ENCODE measurements at regions not wholly inside any gene's neighbourhood (a gene's known extent, or its start where the extent isn't known, plus 50 kb on each side); places are given as distances from the start of the nearest gene placed in this dataset.

GRCh38 chr12:61563665-61564450, 696.3 kb upstream of the USP15 start:
- Histone ChIP-seq H2AFZ (ENCODE audit: low read length) (no peak overlapping the region), H3K4me3 (ENCODE audit: low read depth, low read length, poor library complexity, severe bottlenecking) (no peak overlapping the region), H3K79me2 (ENCODE audit: insufficient read depth, low read depth, low read length) (no peaks in the 10 kb centered on the region), H3K27ac (ENCODE audit: low read depth, low read length, poor library complexity, severe bottlenecking) (no peak overlapping the region), H3K9me3 (ENCODE audit: low read length) (no peaks in the 10 kb centered on the region), H3K36me3 (ENCODE audit: insufficient read depth, low read length) (no peaks in the 10 kb centered on the region), H3K9me2 (ENCODE audit: insufficient read depth, low read length) (peaks cover 4% of the 10 kb centered on the region; the same call in 1 of the 2 replicates), H3K4me1 (ENCODE audit: insufficient read depth, low read length, poor library complexity, severe bottlenecking) (no peaks in the 10 kb centered on the region), H4K20me1 (ENCODE audit: insufficient read depth, low read length) (no peaks in the 10 kb centered on the region), H3K4me2 (ENCODE audit: low read length) (no peak overlapping the region)
- POLR2A ChIA-PET: interaction anchor here (0.6 to 1.3 kb wide), 2 partner anchors 14 to 464 kb away, joined by 3 to 4 read pairs; no protein-coding TSS in a partner anchor
- intact Hi-C loops (cut with micrococcal nuclease; ENCODE audit: unreplicated experiment): no loop called here
- CTCF ChIA-PET (ENCODE audit: unreplicated experiment): no interaction called here
- TF ChIP-seq EZH2phosphoT487 (IDR thresholded peaks at IDR 0.05; ENCODE audit: borderline replicate concordance, low read depth, low read length) (no peak), CTCF (conservative IDR thresholded peaks at IDR 0.05; ENCODE audit: low read length) (no peak)
- DNase-seq (ENCODE audit: low spot score): no peak
- BruUV-seq (replicated peaks): no TSS peak

- Histone ChIP-seq H3K4me3 (ENCODE audit: low read depth, low read length, poor library complexity, severe bottlenecking) (no peak overlapping the region), H3K9me2 (ENCODE audit: insufficient read depth, low read length) (peaks cover 4% of the 10 kb centered on the region; the same call in 1 of the 2 replicates), H3K9me3 (ENCODE audit: low read length) (no peaks in the 10 kb centered on the region), H3K36me3 (ENCODE audit: insufficient read depth, low read length) (no peaks in the 10 kb centered on the region), H4K20me1 (ENCODE audit: insufficient read depth, low read length) (no peaks in the 10 kb centered on the region), H2AFZ (ENCODE audit: low read length) (no peak overlapping the region), H3K27ac (ENCODE audit: low read depth, low read length, poor library complexity, severe bottlenecking) (no peak overlapping the region), H3K4me1 (ENCODE audit: insufficient read depth, low read length, poor library complexity, severe bottlenecking) (no peaks in the 10 kb centered on the region), H3K79me2 (ENCODE audit: insufficient read depth, low read depth, low read length) (no peaks in the 10 kb centered on the region), H3K4me2 (ENCODE audit: low read length) (no peak overlapping the region)
- ChIA-PET POLR2A (interaction anchor here (0.6 kb wide), 1 partner anchor 465 kb away, joined by 4 read pairs; no protein-coding TSS in a partner anchor), CTCF (ENCODE audit: unreplicated experiment) (no interaction called here)
- intact Hi-C loops (cut with micrococcal nuclease; ENCODE audit: unreplicated experiment): no loop called here
- no peak for TF ChIP-seq CTCF (conservative IDR thresholded peaks at IDR 0.05; ENCODE audit: low read length)
- TF ChIP-seq EZH2phosphoT487 (IDR thresholded peaks at IDR 0.05; ENCODE audit: borderline replicate concordance, low read depth, low read length): no peak
- no TSS peak for BruUV-seq (replicated peaks)
- DNase-seq (ENCODE audit: low spot score): no peak
Observed at GRCh38 chr12:61564466-61564865, 695.7 kb upstream of the USP15 start.

GRCh38 chr12:61566183-61566582, 694.0 kb upstream of the USP15 start:
- BruUV-seq (replicated peaks): no TSS peak
- no peak overlapping the region for H3K4me3 ChIP-seq (ENCODE audit: low read depth, low read length, poor library complexity, severe bottlenecking)
- H3K9me2 ChIP-seq (ENCODE audit: insufficient read depth, low read length): peaks cover 4% of the 10 kb centered on the region; the same call in 1 of the 2 replicates
- no peaks in the 10 kb centered on the region for H3K9me3 ChIP-seq (ENCODE audit: low read length)
- DNase-seq (ENCODE audit: low spot score): no peak
- POLR2A ChIA-PET: no interaction called here
- no peaks in the 10 kb centered on the region for H3K4me1 ChIP-seq (ENCODE audit: insufficient read depth, low read length, poor library complexity, severe bottlenecking)
- no peak overlapping the region for H3K4me2 ChIP-seq (ENCODE audit: low read length)
- intact Hi-C loops (cut with micrococcal nuclease; ENCODE audit: unreplicated experiment): no loop called here
- no peak overlapping the region for H2AFZ ChIP-seq (ENCODE audit: low read length)
- no peaks in the 10 kb centered on the region for H3K79me2 ChIP-seq (ENCODE audit: insufficient read depth, low read depth, low read length)
- CTCF ChIA-PET (ENCODE audit: unreplicated experiment): no interaction called here
- no peak overlapping the region for H3K27ac ChIP-seq (ENCODE audit: low read depth, low read length, poor library complexity, severe bottlenecking)
- no peaks in the 10 kb centered on the region for H3K36me3 ChIP-seq (ENCODE audit: insufficient read depth, low read length)
- no peaks in the 10 kb centered on the region for H4K20me1 ChIP-seq (ENCODE audit: insufficient read depth, low read length)
- no peak for TF ChIP-seq CTCF (conservative IDR thresholded peaks at IDR 0.05; ENCODE audit: low read length)
- TF ChIP-seq EZH2phosphoT487 (IDR thresholded peaks at IDR 0.05; ENCODE audit: borderline replicate concordance, low read depth, low read length): no peak

Measured in OCI-LY7 (cell line).